HepG2 (cell line): ENCODE measurements at regions not wholly inside any gene's neighbourhood (a gene's known extent, or its start where the extent isn't known, plus 50 kb on each side); places are given as distances from the start of the nearest gene placed in this dataset.

Source experiments
- MAFK ChIP-seq, 2 experiments: IDR thresholded peaks in 1 of 2; conservative IDR thresholded peaks in 1 of 2; 2 replicates each; pipeline ENCODE4 v1.6.1; 2011; ENCODE audit warnings: improper control_type of control experiment in 2 of 2, low read length in 2 of 2
- SP2 ChIP-seq: sonication (generic); formaldehyde crosslinking; IDR thresholded peaks from 2 replicates; pipeline ENCODE4 v1.5.1; 2020; ENCODE audit warnings: mild to moderate bottlenecking, missing genetic modification reagents

- no peak for TF ChIP-seq SP2 (CRISPR knock-in tag)
- no peak for TF ChIP-seq MAFK (conservative IDR thresholded peaks at IDR 0.05 in 1 of 2, IDR thresholded peaks at IDR 0.05 in 1 of 2; ENCODE audit: low read length in 2 of 2)
Measured at GRCh38 chr9:107067739-107068416, 204.9 kb downstream of the ZNF462 start.
